AG04450 (cell line): ENCODE measurements at regions not wholly inside any gene's neighbourhood (a gene's known extent, or its start where the extent isn't known, plus 50 kb on each side); places are given as distances from the start of the nearest gene placed in this dataset.

ENCODE experiments used
- CTCF ChIA-PET: fragments of 300-600, 350-600 bp; formaldehyde crosslinking; extraction: SDS; loops from one replicate; lab custom pipeline; 2022; ENCODE audit warnings: antibody characterized with exemption, inconsistent platforms; lab: Charles Lee
- POLR2A ChIA-PET: fragments of 350-600 bp; formaldehyde crosslinking; extraction: SDS; loops from one replicate; lab custom pipeline; 2021; ENCODE audit warnings: antibody characterized with exemption, inconsistent platforms; lab: Yijun Ruan, JAX
- DNase-seq: peaks from one replicate; pipeline ENCODE4 v3.0.0-alpha.2; 2011; ENCODE audit warnings: low read depth, low spot score
- H3K27ac ChIP-seq: one replicate; pipeline ENCODE4 v1.5.1; 2012; ENCODE audit warnings: low read depth, low read length, control low read depth
- H3K27me3 ChIP-seq: one replicate; pipeline ENCODE4 v1.6.0; 2012; ENCODE audit warnings: low read length; ENCODE audit not compliant: control insufficient read depth, insufficient read depth
- H3K4me3 ChIP-seq: 2 replicates; pipeline ENCODE4 v1.5.1; 2011; ENCODE audit warnings: mild to moderate bottlenecking, low read depth, low read length, control low read depth
- H3K9me3 ChIP-seq: 2 replicates; pipeline ENCODE4 v1.5.1; 2012; ENCODE audit warnings: low read length; ENCODE audit not compliant: control insufficient read depth, insufficient read depth
- CTCF ChIP-seq: IDR thresholded peaks from 2 replicates; pipeline ENCODE4 v1.5.1; 2011; ENCODE audit warnings: low read depth, low read length, control low read depth, inconsistent platforms

DNA sequence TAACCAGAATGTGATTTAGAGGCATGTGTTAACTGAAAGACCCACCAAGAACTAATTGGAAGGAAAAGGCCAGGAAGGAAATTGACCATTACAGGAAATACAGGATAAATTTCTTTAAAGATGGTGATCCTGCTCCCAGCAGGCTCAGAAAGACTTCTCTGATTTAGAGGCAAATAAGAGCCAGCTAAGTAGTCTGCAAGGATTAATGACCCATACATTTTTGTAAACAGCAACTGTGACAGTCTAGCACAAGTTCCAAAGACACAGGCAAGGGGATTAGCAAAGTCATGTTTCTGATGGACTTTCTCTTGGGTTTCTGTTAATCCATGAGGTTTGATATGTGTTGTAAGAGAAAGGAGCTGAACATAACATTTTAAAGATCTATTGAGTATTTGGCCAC, 425.0 kb downstream of the HTR7 start:
- H3K4me3 ChIP-seq: no peak overlapping the region
- no peak for TF ChIP-seq CTCF
- no peak for DNase-seq
- POLR2A ChIA-PET: no interaction called here
- H3K27me3 ChIP-seq: peaks cover 2% of the 10 kb centered on the region
- H3K9me3 ChIP-seq: no peaks in the 10 kb centered on the region
- CTCF ChIA-PET: no interaction called here
- no peak overlapping the region for H3K27ac ChIP-seq

DNA sequence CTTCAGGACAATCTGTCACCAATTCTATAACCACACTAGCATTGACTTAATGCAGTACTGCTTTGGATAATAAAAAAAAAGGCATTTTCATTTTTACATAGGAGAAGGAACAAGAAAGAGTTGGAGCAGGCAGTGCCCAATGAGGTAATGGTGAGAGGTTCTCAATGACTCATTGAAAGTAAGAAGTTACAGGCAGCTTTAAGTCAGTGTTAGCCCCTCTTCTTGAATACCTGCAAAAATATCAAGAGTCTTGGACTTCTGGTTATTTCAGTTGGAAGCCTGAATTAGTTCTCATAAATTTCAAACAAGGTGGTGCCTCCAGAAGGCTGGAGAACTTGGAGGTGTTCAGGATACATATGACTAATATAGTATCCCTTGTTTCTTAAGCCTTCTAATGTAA, 422.5 kb downstream of the HTR7 start:
- ChIA-PET CTCF (no interaction called here), POLR2A (no interaction called here)
- Histone ChIP-seq H3K27me3 (peaks cover 2% of the 10 kb centered on the region), H3K27ac (no peak overlapping the region), H3K4me3 (no peak overlapping the region), H3K9me3 (no peaks in the 10 kb centered on the region)
- DNase-seq: no peak
- TF ChIP-seq CTCF: no peak

GRCh38 chr10:90437452-90437851, 420.4 kb downstream of the HTR7 start:
- no peak for DNase-seq
- ChIA-PET POLR2A (no interaction called here), CTCF (no interaction called here)
- Histone ChIP-seq H3K27me3 (peaks cover 2% of the 10 kb centered on the region), H3K4me3 (no peak overlapping the region), H3K27ac (no peak overlapping the region), H3K9me3 (peaks cover 8% of the 10 kb centered on the region)
- TF ChIP-seq CTCF: no peak

DNA sequence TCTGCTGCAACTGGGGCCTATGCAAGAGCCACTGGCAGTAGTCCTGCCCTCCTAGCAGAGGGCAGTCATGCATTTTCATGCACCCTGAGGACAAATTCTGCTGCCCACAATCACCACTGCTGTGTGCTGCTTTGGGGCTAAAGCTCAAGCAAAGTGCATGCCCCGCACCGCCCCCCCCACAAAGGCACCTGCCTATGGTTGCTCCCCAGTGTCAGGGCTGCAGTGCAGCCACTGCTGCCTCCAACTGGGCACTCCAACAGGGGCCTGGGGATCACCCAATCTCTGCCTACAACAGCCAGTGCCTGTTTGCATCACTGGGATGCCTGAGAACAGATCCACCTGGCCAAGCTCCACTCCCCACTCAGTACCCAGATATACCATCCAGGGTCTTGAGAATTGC, 417.0 kb downstream of the HTR7 start:
- DNase-seq: no peak
- ChIA-PET POLR2A (no interaction called here), CTCF (no interaction called here)
- no peaks in the 10 kb centered on the region for H3K27me3 ChIP-seq
- H3K4me3 ChIP-seq: no peak overlapping the region
- peaks cover 10% of the 10 kb centered on the region for H3K9me3 ChIP-seq
- TF ChIP-seq CTCF: no peak
- H3K27ac ChIP-seq: no peak overlapping the region

GRCh38 chr10:90443342-90443741, 414.5 kb downstream of the HTR7 start:
- no peak overlapping the region for H3K27ac ChIP-seq
- CTCF ChIA-PET: no interaction called here
- H3K4me3 ChIP-seq: no peak overlapping the region
- POLR2A ChIA-PET: no interaction called here
- peaks cover 10% of the 10 kb centered on the region for H3K9me3 ChIP-seq
- TF ChIP-seq CTCF: no peak
- no peaks in the 10 kb centered on the region for H3K27me3 ChIP-seq
- DNase-seq: no peak
